ENCODE measurements at regions not wholly inside any gene's neighbourhood (a gene's known extent, or its start where the extent isn't known, plus 50 kb on each side); places are given as distances from the start of the nearest gene placed in this dataset.

GRCh38 chr1:37133276-37134145, 99.2 kb upstream of the GRIK3 start:
- TF ChIP-seq ZNF274 (IDR thresholded peaks at IDR 0.05; ENCODE audit: low read depth, low read length) (no peak), SUZ12 (IDR thresholded peaks at IDR 0.05; ENCODE audit: extremely low read depth, insufficient read depth, insufficient read length) (no peak), YY1 (IDR thresholded peaks at IDR 0.05; ENCODE audit: insufficient read depth, insufficient read length) (no peak)
